ENCODE measurements at regions not wholly inside any gene's neighbourhood (a gene's known extent, or its start where the extent isn't known, plus 50 kb on each side); places are given as distances from the start of the nearest gene placed in this dataset.

GRCh38 chr4:11134705-11135104, 294.0 kb downstream of the HS3ST1 start:
- Histone ChIP-seq H4K8ac (ENCODE audit: low read depth in 2 of 2, low read length in 2 of 2) (no peak overlapping the region), H2AK5ac (ENCODE audit: low read depth, low read length) (no peak overlapping the region), H3K14ac (replicated peaks; ENCODE audit: low read depth, low read length) (no peak overlapping the region), H2BK15ac (ENCODE audit: low read depth, low read length) (no peak overlapping the region), H3K36me3 (ENCODE audit: control insufficient read depth, insufficient read depth, low read length) (no peaks in the 10 kb centered on the region), H3K9ac (ENCODE audit: low read depth, low read length) (no peak overlapping the region), H4K20me1 (ENCODE audit: insufficient read depth, low read length) (no peaks in the 10 kb centered on the region), H2AK9ac (replicated peaks; ENCODE audit: low read depth, low read length, poor library complexity) (no peak overlapping the region), H3K56ac (ENCODE audit: extremely low read depth, insufficient read depth, low read length) (no peak overlapping the region), H3K4me1 (ENCODE audit: control insufficient read depth, insufficient read depth, low read length) (no peaks in the 10 kb centered on the region), H3K4ac (ENCODE audit: low read depth, low read length) (no peak overlapping the region), H2BK120ac (ENCODE audit: low read depth, low read length) (no peak overlapping the region), H3K18ac (ENCODE audit: low read depth, low read length) (no peak overlapping the region), H3K4me3 (ENCODE audit: insufficient read depth, low read depth, low read length) (no peak overlapping the region), H3K79me1 (ENCODE audit: low read depth in 1 of 2, low read length in 2 of 2) (no peaks in the 10 kb centered on the region), H3K9me1 (ENCODE audit: insufficient read depth, low read length) (no peaks in the 10 kb centered on the region), H3K4me2 (ENCODE audit: low read depth, low read length) (no peak overlapping the region), H4K91ac (ENCODE audit: insufficient read depth, low read depth, low read length) (no peak overlapping the region), H3K23ac (ENCODE audit: low read depth, low read length) (no peak overlapping the region), H4K5ac (ENCODE audit: low read depth, low read length) (no peak overlapping the region), H3K27ac (ENCODE audit: insufficient read depth, low read length) (no peak overlapping the region), H2BK5ac (ENCODE audit: low read depth, low read length, poor library complexity, severe bottlenecking) (no peak overlapping the region), H2AFZ (replicated peaks; ENCODE audit: low read length, poor library complexity) (no peak overlapping the region), H3K27me3 (ENCODE audit: control insufficient read depth, insufficient read depth, low read length) (no peaks in the 10 kb centered on the region), H2BK20ac (ENCODE audit: low read depth, low read length) (no peak overlapping the region), H3K9me3 (ENCODE audit: control insufficient read depth, insufficient read depth, low read length) (no peaks in the 10 kb centered on the region)
- dilution Hi-C loops (cut with HindIII; ENCODE audit: low sequenced_read_pairs, unreplicated experiment) (no loop called here), in situ Hi-C loops (cut with MboI; ENCODE audit: low sequenced_read_pairs) (no loop called here), intact Hi-C loops (cut with micrococcal nuclease) (no loop called here)
- ATAC-seq (ENCODE audit: low read depth) (no peak), DNase-seq (no peak)
- BruUV-seq (replicated peaks): no TSS peak
- POLR2A ChIA-PET (ENCODE audit: unreplicated experiment): no interaction called here
- CTCF ChIA-PET: no interaction called here
- TF ChIP-seq CHD1 (IDR thresholded peaks at IDR 0.05; ENCODE audit: low read depth, low read length) (no peak), POLR2A (IDR thresholded peaks at IDR 0.05; ENCODE audit: low read depth, low read length) (no peak), RFX5 (IDR thresholded peaks at IDR 0.05; ENCODE audit: low read depth, low read length) (no peak), RCOR1 (IDR thresholded peaks at IDR 0.05; ENCODE audit: insufficient replicate concordance, low read length) (no peak)

All from IMR-90 (cell line).